GM19467 (cell line): ENCODE measurements at regions not wholly inside any gene's neighbourhood (a gene's known extent, or its start where the extent isn't known, plus 50 kb on each side); places are given as distances from the start of the nearest gene placed in this dataset.

Experiments used
- ATAC-seq: cut with Tn5 transposase; IDR thresholded peaks from one replicate; pipeline ENCODE4 v1.9.1; 2021; ENCODE audit warnings: mild to moderate bottlenecking, moderate library complexity; ENCODE audit not compliant: unreplicated experiment

DNA sequence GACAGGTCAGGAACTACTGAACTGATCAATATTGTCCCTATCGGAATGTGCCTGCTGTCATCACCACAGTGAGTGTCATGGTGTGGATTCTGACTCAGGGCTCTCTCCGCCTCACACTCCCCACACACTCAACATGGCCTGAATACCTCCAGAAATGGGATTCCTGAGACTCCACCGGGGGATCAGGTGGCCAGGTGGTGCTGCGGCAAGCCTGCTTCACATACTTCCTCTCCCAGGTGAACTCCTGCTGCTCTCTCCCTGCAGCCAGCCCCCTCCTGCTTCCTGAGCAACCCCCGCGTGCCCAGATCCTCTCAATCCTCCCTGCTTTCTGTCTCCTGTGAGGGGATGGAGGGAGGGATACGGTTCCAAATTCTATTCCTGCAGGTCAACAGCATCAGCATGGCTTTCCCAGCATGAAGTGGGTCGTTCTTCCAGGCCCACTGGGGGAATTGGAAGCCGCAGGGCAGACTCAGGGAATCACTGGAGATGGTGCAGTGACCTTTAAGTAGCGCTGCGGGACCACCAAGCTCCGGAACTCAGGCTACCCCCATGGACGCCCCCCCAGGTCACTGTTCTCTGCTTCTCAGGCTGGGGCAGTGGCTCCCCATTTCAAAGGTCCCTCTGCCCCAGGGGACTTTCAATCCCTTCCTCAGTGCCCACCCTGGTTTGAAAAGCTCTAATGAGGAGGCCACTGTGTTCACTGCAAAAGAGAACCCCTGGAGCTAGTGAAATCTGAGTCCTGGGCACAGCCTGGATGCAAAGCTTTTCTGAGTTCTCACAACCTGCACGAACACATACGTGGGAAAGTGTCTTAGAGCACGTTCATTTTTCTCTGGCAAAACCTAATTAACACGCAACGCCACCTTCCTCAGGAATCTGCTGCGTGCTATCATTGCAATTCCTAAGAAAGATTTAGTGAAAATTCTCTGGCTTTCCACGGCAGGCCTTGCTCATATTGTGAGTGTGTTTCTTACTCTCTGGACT lies 168.4 kb downstream of the ZFP36L2 start:
- no peak for ATAC-seq

DNA sequence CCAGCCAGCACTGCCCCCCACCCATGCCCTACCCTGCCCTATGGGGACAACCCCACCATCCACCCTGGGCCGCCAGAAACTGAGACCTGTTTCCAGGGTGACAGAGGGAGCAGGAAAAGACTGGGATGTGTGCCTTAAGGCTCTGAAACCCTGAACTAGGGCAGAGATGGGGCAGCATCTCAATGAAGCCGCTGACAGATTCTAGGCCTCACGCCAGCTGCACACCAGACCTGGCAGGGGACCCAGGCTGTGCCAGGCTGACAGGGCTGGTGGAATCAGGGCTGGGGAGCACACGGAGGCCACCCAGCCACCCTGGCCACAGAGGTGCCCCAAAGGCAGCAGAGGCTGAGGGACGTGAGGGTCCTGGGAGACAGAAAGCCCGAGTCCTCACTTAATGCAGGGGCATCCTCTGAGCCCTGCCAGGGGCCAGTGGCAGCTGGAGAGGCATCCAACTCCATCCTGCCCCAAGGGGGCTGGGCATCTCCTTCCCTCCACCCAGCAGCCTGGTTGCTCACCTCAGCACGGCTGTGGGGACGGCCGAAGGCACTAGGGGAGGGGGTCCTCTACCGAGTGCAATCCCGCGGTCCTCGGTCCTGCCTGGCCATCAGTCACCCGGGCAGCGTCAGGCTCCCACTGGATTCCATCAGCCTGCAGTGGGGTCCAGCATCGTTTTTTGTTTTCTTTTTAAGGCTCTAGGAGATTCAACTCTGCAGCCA lies 169.2 kb downstream of the ZFP36L2 start:
- no peak for ATAC-seq

DNA sequence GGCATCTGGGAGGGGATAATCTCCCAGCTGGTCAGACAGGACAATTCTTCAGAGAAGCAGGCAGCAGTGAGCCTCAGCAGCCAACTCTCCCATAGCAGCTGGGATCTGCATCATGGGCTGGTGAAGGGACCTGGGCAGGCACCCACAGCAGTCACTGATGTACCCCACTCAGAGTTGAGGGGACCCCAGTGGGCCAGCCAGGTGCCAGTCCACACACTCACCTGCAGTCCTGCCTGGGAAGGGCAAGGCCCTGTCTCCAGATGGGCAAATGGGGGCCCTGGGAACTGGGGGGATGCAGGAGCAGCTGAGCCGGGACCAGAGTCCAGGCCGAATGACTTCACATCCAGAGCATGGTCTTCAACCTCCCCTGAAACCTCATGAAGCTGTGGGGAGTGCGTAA lies 170.4 kb downstream of the ZFP36L2 start:
- ATAC-seq = no peak

DNA sequence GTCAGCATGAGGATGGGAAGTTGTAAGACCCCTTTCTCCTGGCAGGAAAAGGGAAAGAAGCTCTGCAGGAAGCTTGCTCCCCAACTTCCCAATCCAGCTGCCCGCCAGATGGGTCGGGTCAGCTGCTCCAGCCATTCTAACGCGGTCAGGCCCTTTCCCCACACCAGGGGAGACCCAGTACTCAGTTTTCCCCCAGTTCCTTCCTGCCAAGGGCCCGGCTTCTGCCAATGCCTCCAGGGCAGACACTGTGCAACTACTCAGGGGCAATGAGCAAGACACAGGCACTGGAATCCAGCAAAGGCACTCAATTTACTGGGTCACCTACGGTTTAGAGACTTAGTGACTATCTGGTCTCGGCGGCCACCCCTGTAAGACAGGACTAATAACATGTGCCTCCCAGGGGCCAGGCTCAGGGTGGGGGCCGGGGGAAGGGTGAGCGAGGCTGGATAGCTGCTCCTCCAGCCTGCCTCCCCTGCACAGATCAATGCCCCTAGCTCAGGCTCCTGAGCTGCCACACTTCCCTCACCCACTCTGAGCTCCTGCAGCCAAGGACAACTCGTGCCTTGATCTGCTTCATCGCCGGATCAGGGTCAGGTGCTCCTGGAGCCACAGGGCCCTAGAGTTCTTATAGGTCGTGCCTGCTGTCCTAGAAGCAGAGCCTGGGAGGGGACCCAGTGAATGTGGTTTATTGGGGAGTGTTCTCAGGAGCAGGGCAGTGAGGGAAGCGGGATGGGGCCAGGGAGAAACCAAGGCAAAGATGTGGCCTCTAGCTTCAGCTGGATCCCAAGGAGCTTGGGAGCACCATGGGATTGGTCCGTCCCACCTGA lies 171.1 kb downstream of the ZFP36L2 start:
- ATAC-seq = no peak

DNA sequence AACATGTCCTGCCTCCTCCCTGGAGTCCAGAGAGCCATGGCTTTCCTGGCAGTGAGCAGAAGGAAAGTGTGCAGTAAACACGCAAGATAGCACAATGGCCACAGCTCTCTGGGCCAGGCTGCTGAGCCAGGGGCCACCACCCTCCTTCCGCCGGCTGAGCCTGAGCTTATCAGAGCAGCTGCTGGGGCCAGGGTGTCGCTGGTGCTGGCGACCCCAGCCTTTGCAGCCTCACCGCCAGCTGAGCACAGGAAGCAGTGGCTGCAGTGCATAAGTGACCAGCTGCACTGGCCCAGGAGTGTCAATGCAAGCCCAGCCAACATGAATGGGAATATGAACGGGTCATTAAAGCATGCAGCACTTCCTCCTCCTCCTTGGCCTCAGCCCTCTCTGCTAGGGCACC lies 172.0 kb downstream of the ZFP36L2 start:
- ATAC-seq = no peak

DNA sequence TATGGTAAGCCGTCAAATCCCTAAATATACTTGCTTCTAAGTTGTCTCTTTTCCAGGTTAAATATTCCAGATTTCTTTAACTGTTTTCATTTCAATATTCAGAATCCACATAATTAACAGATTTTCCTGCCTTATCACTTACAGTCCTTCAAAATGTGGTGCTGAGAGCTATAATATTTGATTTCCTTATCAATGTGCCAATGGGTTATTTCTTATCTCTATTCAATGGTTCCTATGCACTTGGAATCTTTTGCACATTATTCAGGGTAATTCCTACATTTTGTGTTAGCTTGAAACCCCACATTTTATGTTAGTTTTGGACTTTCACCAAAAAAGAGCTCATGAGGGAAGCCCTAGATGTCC lies 173.5 kb downstream of the ZFP36L2 start:
- ATAC-seq = no peak

DNA sequence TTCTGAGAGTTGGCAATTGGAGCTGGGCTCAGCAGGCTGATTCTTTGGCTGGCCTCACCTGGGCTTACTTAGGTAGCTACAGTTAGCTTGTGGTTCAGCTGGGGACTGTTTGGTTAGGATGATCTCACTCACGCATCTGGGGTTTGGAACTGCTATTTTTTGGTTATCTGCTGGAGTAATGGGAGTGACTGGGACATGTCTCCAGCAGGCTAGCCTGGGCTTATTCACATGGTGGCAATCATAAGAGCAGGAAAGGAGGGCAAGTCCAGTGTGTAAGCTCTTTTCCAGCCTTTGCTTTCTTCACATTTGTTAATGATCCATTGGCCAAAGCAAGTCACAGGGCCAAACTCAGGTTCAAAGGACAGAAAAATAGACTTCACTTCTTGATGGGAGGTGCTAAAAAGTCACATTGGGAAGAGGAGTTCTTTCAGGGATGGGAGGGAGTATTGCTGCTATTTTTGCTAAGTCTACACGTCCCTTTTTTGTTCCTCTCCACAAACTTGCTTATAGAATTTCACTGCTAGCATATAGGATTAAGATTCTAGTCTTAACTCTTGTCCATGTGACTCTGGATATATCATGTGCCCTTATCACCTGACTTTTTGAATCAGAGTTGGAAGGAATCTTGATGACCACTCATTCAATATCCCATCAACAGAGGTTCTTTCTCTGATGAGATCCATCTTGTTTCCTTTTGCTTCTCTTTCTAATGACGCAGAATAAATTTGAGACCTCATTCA lies 174.0 kb downstream of the ZFP36L2 start:
- ATAC-seq = no peak

DNA sequence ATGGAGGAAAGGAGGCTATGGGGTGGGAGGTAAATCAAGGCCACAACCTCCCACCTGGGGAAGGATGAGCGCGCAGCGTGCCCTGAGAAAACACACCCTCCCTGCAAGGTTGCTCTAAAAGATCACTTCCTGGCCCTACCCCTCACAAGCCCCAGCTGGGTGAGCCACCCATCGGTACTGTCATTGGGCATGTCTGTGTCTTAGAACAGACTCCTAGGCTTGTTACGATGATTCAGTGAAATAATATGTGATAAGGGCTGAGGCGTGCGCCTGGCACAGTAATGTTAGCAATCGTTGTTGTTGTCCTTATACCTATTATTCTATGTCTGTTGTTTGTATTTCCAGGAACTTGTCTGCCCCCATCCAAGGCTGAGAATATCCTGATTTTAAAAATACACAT lies 175.1 kb downstream of the ZFP36L2 start:
- ATAC-seq = no peak

DNA sequence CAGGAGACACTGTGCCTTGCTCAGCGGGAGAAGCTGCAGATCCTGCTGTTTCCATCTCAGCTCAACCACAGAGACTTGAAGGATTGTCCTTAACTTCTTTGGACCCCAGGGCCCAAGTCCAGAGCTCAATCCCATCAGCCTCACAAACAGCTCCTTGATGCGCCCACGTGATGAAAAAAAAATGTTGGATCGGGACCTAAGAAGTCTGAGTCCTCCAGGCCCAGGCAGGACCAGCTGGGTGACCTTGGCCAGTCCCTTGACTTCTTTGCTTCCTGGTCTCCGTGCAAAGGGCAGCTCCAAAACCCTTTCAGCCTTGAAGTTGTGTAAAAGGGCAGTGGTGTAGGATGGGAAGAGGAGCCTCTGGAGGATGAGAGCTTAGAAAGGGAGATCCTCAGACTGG lies 175.5 kb downstream of the ZFP36L2 start:
- ATAC-seq = no peak

DNA sequence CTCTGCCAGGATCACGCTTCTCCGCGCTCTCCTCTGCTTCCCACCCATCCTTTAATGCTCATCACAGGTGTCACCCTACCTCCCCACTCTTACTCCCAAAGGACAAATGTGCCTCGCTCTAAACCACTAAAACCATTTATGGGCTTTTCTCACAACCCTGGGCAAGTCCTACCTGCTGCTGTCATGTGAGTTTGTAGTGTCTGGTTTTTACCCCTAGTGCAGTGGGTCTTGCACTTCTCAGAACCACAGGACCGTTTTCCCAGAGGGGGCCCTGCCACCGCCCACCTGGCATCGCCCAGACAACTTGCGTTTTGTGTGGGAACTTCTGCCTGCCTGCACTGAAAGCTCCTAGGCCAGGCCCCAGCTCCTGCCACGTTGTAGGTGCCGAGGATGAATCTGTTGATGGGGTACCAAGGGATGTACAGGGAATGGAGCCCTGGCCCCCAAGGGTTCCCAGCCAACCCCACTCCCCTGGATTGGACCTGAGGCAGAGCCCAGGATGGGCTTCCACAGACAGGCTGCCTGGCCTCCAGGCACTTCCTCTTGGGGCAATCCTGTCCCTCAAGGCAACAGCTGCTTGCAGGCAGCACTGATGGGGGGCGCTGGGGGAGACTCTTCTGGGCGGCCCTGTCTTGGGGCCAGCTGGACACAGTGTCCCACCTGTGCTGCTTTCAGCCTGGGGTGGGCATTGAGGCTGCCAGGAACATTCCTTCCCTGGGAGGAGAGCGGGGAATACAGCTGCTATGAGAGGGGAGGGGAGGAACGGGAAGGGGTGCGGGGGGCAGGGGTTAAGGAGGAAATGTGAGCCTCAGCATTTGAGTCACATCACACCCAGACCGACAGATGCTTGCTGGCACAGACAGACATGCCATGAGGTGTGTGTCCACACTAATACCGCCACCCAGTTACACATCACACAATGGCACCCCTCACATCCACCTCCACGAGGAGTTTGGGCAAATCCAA lies 176.3 kb downstream of the ZFP36L2 start:
- no peak for ATAC-seq

DNA sequence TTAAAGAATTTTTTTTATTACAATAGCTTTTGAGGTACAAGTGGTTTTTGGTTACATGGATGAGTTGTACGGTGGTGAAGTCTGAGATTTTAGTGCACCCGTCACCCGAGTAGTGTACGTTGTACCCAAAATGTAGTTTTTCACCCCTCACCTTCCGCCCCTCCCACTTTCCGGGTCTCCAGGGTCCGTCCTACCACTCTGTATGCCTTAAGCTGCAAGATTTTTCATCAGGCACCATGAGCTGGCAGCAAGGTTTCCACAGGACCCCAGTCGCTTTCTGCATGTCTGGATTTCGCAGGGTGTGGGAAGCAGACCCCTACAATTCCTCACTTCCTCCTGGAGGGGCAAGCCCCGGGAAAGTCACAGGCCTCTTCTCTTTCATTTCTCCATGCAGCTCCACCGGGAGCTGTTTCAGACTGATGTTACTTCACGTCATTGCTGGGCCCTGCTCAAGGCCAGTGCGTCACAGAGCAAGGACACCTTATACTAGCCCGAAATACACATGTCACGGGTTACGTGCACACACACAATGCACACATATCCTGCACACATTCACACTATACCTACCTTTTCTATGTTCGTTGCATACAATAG lies 179.1 kb downstream of the ZFP36L2 start:
- ATAC-seq = no peak

DNA sequence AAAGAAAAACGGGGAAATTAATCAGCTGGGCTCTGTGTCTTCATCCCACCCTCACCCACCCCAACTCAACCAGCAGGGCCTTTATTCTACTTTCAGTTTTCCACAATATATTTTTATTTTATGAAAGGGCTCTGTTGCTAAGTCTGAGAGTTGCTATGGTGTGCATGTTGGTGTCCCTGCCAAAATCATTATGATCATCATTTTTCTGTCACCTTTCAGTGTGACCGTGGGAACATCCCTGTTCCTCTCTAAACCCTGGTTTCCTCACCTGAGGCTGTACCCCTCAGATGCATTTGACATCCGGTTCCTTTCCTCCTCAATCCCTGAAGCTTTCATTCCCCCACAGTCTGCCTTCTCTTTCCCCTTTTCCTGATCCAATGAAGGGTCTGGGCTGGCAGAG lies 180.5 kb downstream of the ZFP36L2 start:
- ATAC-seq = no peak

DNA sequence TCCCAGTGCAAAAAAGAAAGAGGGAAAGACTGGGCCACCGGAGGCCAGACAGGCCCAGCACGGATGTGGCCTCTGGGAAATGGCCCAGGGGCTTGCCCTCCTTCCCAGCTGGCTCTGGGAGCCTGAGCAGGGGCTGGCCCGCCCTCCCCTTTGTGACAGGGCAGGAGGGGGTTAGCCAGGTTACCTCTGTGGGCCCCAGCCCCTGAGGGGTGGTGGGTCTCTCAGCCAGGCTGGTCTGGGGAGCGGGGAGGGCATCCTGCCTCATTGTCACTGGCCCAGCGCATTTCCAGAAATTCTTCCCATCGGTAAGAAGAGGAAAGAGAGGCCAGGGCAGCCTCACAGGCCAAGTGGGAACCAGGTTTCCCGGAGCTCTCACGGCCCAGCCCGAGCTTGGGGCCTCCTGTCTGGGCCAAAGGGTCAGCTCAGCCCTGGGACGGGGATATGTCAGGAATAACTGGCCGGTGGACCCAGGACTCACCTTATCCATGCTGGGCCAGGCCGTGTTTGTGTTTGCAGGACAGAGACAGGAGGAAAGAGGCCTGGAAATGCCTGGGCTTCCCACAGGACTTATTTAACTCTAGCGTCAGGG lies 182.2 kb downstream of the ZFP36L2 start:
- no peak for ATAC-seq

DNA sequence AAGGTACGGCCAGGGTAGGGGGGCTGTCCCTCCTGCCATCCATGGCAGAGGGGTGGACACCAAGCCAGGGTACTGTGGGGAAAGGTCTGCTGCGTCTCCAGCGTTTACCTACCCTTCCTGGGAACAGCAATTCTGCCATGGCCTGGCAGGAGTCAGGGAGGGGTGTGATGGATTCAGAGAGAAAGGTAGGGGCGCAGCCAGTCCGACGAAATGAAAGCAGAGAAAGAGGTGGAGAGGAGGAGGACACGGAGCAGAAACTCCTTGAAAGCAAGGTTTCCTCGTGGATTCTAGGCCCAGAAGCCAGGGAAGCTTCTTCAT lies 182.9 kb downstream of the ZFP36L2 start:
- ATAC-seq = no peak

DNA sequence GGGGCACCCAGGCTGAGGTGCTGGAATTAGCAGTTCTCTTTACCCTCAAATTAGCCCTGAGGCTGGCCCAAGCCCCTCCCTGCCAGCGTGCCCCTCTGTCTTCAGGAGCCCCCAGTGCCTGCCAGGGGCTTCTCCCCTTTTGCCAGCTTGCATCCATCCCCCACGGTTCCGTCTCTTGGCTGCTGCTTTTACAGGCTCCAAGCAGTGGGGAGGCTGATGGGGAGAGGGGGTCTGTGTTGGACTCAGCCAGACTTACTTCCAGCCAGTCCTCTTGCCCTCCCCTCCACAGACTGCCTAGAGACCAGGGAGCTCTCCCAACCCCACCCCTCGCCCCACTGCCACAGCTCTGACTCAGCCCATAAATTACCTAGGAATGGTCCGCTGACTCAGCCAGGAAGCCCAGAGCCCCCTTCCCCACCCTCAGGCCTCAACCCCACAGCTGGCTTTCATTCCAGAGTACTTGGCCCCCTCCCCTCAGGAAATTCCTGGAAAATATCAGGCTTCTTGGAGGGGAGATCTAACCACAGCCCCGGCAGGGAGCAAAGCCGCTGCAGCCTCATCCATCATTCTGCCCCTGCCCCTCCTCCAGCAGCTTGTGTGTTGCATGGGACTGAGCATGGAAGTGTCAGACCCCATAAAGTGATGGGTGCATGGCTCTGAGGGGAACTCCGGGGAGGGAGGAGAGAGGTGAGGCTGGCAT lies 184.6 kb downstream of the ZFP36L2 start:
- ATAC-seq = no peak

DNA sequence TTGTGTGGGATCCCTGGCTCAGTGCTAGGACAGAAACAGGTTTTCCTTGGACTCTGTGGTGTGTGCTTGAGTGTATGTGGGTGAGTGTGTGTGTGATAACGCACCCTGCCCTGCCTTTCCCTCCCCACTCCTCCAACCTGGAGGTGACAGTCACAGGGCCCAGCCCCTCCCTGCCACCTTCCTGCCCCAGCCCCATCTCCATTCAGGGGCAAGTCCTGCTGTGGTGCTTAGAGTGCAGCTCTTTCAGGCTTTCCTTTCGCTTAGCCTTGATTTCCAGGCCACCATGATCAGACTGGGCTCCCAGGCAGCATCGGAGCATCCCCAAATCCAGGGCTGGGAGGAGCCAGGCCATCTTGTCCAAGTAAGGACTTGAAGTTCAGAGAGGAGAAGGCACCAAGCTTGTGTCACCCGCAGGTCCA lies 185.2 kb downstream of the ZFP36L2 start:
- ATAC-seq = no peak

DNA sequence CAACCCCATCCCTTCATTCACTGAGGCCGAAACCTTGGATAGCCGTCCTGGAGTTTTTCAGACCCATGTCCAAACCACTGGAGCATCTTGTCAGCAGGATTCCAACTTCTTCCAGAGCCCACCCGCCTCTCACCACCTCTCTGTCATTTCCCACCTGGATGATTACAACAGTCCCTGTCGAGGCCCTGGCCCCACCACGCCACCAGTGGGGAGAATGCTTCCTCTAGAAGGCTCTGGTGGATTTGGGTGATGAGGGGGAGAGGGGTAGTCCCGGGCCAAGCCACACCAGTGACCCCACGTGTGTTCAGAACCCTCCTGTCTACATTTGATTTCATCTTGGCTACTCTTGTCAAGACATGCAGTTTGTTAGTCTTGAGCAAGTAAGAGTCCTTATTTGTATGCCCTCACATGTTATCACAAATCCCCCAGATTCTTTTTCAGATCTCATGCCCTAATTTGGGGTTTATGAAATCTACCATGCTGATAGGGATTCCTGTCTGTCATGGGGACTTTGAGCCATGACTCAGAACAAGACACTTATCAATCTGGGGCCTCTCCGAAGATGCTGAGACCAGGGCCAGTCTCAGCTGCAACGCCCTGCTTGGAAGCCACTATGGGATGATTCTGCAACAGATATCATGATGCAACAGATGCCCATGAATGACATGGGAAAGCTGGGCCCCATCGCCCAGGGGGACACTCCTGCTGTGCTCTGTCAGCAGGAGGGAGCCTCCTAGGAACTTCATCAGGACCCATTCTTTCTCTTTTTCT lies 186.1 kb downstream of the ZFP36L2 start:
- no peak for ATAC-seq
